SU-DHL-6 (cell line): ENCODE measurements at regions not wholly inside any gene's neighbourhood (a gene's known extent, or its start where the extent isn't known, plus 50 kb on each side); places are given as distances from the start of the nearest gene placed in this dataset.

Experiments used
- EZH2phosphoT487 ChIP-seq: fragments of 200-600 bp; sonication (generic), shearing (Covaris generic); conservative IDR thresholded peaks from 2 replicates; pipeline ENCODE4 v1.6.1; 2018; ENCODE audit warnings: mild to moderate bottlenecking, antibody characterized with exemption, low read length, moderate library complexity, mixed read lengths
- TF ChIP-seq, protein P1 (sequence below): fragments of 200-600 bp; sonication (generic); IDR thresholded peaks from one replicate; pipeline ENCODE4 v1.5.1; 2017; ENCODE audit warnings: antibody characterized with exemption, mild to moderate bottlenecking, low read length, moderate library complexity; ENCODE audit not compliant: insufficient read depth, poor library complexity, severe bottlenecking

DNA sequence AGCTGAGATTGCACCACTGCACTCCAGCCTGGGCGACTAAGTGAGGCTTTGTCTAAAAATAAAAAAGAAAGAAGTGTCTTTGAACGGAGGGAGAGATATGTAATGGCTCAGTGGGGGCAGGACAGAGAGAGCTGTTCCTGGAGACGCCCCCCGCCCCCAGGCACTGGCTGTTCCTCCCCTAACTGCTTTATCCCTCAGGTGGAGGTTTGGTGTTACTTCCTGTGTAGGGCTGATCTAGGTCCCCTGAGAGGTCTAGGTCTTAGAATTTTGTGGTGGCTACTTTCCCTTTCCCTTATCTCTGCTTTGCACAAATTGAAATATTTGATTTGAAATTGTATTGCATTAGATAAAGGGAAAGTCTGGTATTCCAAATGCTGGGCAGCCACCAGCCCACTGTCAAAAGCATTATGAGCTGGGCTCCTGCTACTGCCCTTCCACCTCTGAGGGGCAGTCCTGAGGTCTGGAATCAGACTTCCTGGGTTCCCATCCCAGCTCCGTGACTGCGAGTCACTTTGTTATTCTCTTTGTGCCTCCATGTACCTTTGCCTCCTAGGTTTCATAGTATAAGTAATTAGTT lies 134.8 kb upstream of the KIF26B start:
- TF ChIP-seq, protein P1, sequence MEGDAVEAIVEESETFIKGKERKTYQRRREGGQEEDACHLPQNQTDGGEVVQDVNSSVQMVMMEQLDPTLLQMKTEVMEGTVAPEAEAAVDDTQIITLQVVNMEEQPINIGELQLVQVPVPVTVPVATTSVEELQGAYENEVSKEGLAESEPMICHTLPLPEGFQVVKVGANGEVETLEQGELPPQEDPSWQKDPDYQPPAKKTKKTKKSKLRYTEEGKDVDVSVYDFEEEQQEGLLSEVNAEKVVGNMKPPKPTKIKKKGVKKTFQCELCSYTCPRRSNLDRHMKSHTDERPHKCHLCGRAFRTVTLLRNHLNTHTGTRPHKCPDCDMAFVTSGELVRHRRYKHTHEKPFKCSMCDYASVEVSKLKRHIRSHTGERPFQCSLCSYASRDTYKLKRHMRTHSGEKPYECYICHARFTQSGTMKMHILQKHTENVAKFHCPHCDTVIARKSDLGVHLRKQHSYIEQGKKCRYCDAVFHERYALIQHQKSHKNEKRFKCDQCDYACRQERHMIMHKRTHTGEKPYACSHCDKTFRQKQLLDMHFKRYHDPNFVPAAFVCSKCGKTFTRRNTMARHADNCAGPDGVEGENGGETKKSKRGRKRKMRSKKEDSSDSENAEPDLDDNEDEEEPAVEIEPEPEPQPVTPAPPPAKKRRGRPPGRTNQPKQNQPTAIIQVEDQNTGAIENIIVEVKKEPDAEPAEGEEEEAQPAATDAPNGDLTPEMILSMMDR: no peak
- TF ChIP-seq EZH2phosphoT487: no peak
